Endothelial cell of umbilical vein (primary cell): ENCODE measurements at regions not wholly inside any gene's neighbourhood (a gene's known extent, or its start where the extent isn't known, plus 50 kb on each side); places are given as distances from the start of the nearest gene placed in this dataset.

ENCODE experiments used
- BruUV-seq: library from RNA; stranded (reverse); fragments of 400-500 nt; replicated peaks from 2 replicates; lab custom pipeline; 2021; lab: Mats Ljungman, UMichigan
- CTCF ChIA-PET: fragments of 300-600, 350-600 bp; sonication (Branson Sonifier 250); formaldehyde crosslinking; loops from one replicate; lab custom pipeline; 2021; ENCODE audit warnings: antibody characterized with exemption, inconsistent platforms; lab: Charles Lee
- POLR2A ChIA-PET: fragments of 300-600, 350-600 bp; sonication (Branson Sonifier 250); formaldehyde crosslinking; loops from one replicate; lab custom pipeline; 2021; ENCODE audit warnings: antibody characterized with exemption, inconsistent platforms; lab: Charles Lee
- DNase-seq: peaks from one replicate; pipeline ENCODE4 v3.0.0-alpha.2; 2011; ENCODE audit warnings: low read depth, low spot score
- FAIRE-seq: peaks from 2 replicates; lab custom pipeline; 2011; peaks lifted over from hg19 to GRCh38; lab: Jason Lieb, UNC
- H2AFZ ChIP-seq: 2 replicates; pipeline ENCODE4 v1.6.0; 2012; ENCODE audit warnings: low read depth, low read length, control low read depth, inconsistent platforms
- H3K27ac ChIP-seq: 2 replicates; pipeline ENCODE4 v1.5.1; 2011; ENCODE audit warnings: low read depth, mild to moderate bottlenecking, control low read depth, low read length, moderate library complexity; ENCODE audit not compliant: insufficient read depth
- H3K27me3 ChIP-seq, 2 experiments: 2 replicates each; pipeline versions ENCODE4 v1.6.0 to v1.6.1; 2011; ENCODE audit warnings: low read length in 2 of 2, mixed read lengths in 1 of 2; ENCODE audit not compliant: control insufficient read depth in 2 of 2, insufficient read depth in 2 of 2
- H3K36me3 ChIP-seq, 2 experiments: 2 replicates in 1 of 2; 3 replicates in 1 of 2; pipeline ENCODE4 v1.5.1; 2011; ENCODE audit warnings: low read length in 2 of 2, mild to moderate bottlenecking in 1 of 2, moderate library complexity in 1 of 2; ENCODE audit not compliant: control insufficient read depth in 2 of 2, insufficient read depth in 2 of 2; ENCODE audit errors: extremely low read depth in 1 of 2
- H3K4me1 ChIP-seq: 3 replicates; pipeline ENCODE4 v1.5.1; 2011; ENCODE audit warnings: mild to moderate bottlenecking, low read length; ENCODE audit not compliant: control insufficient read depth, insufficient read depth; ENCODE audit errors: extremely low read depth
- H3K4me2 ChIP-seq: 2 replicates; pipeline ENCODE4 v1.6.1; 2011; ENCODE audit warnings: low read length, control low read depth, mixed read lengths; ENCODE audit not compliant: insufficient read depth
- H3K4me3 ChIP-seq, 3 experiments: fragments of 200-600 bp in 1 of 3; sonication (generic), shearing (Covaris generic) in 1 of 3; replicated peaks in 1 of 3; 2 replicates each; pipeline ENCODE4 v1.5.1; 2011 to 2016; ENCODE audit warnings: control low read depth in 3 of 3, low read length in 3 of 3, mild to moderate bottlenecking in 2 of 3, inconsistent platforms in 1 of 3, low read depth in 1 of 3, moderate library complexity in 1 of 3; ENCODE audit not compliant: insufficient read depth in 1 of 3
- H3K79me2 ChIP-seq: 2 replicates; pipeline ENCODE4 v1.6.0; 2012; ENCODE audit warnings: low read length, inconsistent platforms; ENCODE audit not compliant: control insufficient read depth, insufficient read depth
- H3K9ac ChIP-seq: replicated peaks from 2 replicates; pipeline ENCODE3; 2011; ENCODE audit warnings: low read length, control low read depth; ENCODE audit not compliant: insufficient read depth; ENCODE audit errors: extremely low read depth
- H3K9me1 ChIP-seq: replicated peaks from 3 replicates; pipeline ENCODE4 v1.6.0; 2011; ENCODE audit warnings: mild to moderate bottlenecking, low read length; ENCODE audit not compliant: control insufficient read depth, insufficient read depth; ENCODE audit errors: extremely low read depth
- H3K9me3 ChIP-seq: replicated peaks from 2 replicates; pipeline ENCODE4 v1.5.1; 2012; ENCODE audit warnings: low read length, inconsistent platforms; ENCODE audit not compliant: control insufficient read depth, insufficient read depth
- H4K20me1 ChIP-seq: replicated peaks from 2 replicates; pipeline ENCODE3; 2011; ENCODE audit warnings: mild to moderate bottlenecking, low read length; ENCODE audit not compliant: control insufficient read depth, insufficient read depth; ENCODE audit errors: extremely low read depth
- EZH2 ChIP-seq: IDR thresholded peaks from 2 replicates; pipeline ENCODE4 v1.6.1; 2012; ENCODE audit warnings: borderline replicate concordance, low read depth, mild to moderate bottlenecking, moderate library complexity, low read length, inconsistent platforms; ENCODE audit not compliant: severe bottlenecking
- FOS ChIP-seq: IDR thresholded peaks from 2 replicates; pipeline ENCODE4 v1.6.1; 2011; ENCODE audit warnings: mild to moderate bottlenecking, low read length, moderate library complexity, borderline replicate concordance; ENCODE audit not compliant: insufficient read depth
- GATA2 ChIP-seq: IDR thresholded peaks from 2 replicates; pipeline ENCODE4 v1.7.0; 2011; ENCODE audit warnings: low read depth, mild to moderate bottlenecking, moderate library complexity, mixed read lengths, low read length; ENCODE audit not compliant: insufficient read length, insufficient read depth
- JUN ChIP-seq: IDR thresholded peaks from 2 replicates; pipeline ENCODE4 v1.6.1; 2011; ENCODE audit warnings: borderline replicate concordance, low read depth; ENCODE audit not compliant: insufficient read length, insufficient read depth
- MYC ChIP-seq: IDR thresholded peaks from one replicate; pipeline ENCODE4 v1.6.1; 2011; ENCODE audit warnings: mild to moderate bottlenecking, low read depth, low read length
- POLR2A ChIP-seq: IDR thresholded peaks from 2 replicates; pipeline ENCODE4 v1.6.1; 2012; ENCODE audit warnings: low read depth, mild to moderate bottlenecking, control low read depth, low read length
- POLR2AphosphoS5 ChIP-seq: IDR thresholded peaks from 2 replicates; pipeline ENCODE4 v1.6.1; 2012; ENCODE audit warnings: low read depth, mild to moderate bottlenecking, control low read depth, low read length, moderate library complexity; ENCODE audit not compliant: insufficient read depth
- dilution Hi-C: fragments of 300-500 bp; cut with MboI; formaldehyde crosslinking; loops from one replicate; pipeline ENCODE4 v1.15.0; 2019; ENCODE audit warnings: low sequenced_read_pairs; ENCODE audit not compliant: extremely low pct_ligation_motif_present
- intact Hi-C: fragments of 100-400 bp; cut with micrococcal nuclease; formaldehyde crosslinking; loops from one replicate; pipeline ENCODE4 v1.10.0; 2022
- TF ChIP-seq, protein P1 (sequence below): IDR thresholded peaks from 2 replicates; pipeline ENCODE4 v1.6.1; 2011; ENCODE audit not compliant: insufficient read depth, insufficient read length
- TF ChIP-seq, protein P2 (sequence below), 2 donors: IDR thresholded peaks; 1 replicate in 1 of 2; 2 replicates in 1 of 2; pipeline ENCODE4 v1.5.1; 2011; ENCODE audit warnings: low read length in 2 of 2, mild to moderate bottlenecking in 2 of 2, moderate library complexity in 2 of 2, control low read depth in 1 of 2, inconsistent platforms in 1 of 2, low read depth in 1 of 2; ENCODE audit not compliant: insufficient read depth in 1 of 2; ENCODE audit errors: extremely low read depth in 1 of 2

DNA sequence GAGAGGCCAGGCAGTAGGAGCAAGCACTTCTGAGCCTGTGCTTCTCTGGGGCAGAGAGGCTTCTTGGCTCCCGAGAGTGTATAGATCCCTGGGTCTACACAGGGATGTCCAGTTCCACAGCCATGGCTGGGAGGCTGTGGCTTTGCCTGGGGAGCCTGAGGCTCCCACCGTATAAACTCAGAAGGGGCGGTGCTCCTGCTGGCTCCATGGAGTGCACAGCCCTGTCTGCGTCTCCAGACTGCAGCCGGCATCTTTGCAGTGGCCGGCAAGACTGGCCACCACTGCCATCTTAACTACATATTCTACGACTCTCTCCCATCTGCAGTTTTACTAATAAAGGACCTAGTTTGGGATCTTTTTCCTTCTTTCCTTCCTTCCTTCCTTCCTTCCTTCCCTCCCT is 1253.8 kb downstream of the C4orf33 start:
- H3K4me3 ChIP-seq, result no peak overlapping the region
- intact Hi-C loops (no loop called here), dilution Hi-C loops (no loop called here)
- H3K9me1 ChIP-seq, result no peaks in the 10 kb centered on the region
- H3K79me2 ChIP-seq, result no peaks in the 10 kb centered on the region
- no peak overlapping the region for H2AFZ ChIP-seq
- H3K9ac ChIP-seq, result no peak overlapping the region
- H3K27me3 ChIP-seq, result no peaks in the 10 kb centered on the region
- FAIRE-seq (no peak), DNase-seq (no peak)
- H3K4me2 ChIP-seq, result no peak overlapping the region
- ChIA-PET POLR2A (no interaction called here), CTCF (no interaction called here)
- no peak overlapping the region for H3K27ac ChIP-seq
- no peaks in the 10 kb centered on the region for H3K9me3 ChIP-seq
- no peaks in the 10 kb centered on the region for H4K20me1 ChIP-seq
- no peaks in the 10 kb centered on the region for H3K4me1 ChIP-seq
- BruUV-seq, result no TSS peak
- no peaks in the 10 kb centered on the region for H3K36me3 ChIP-seq
- TF ChIP-seq GATA2 (no peak), EZH2 (no peak), FOS (no peak)

DNA sequence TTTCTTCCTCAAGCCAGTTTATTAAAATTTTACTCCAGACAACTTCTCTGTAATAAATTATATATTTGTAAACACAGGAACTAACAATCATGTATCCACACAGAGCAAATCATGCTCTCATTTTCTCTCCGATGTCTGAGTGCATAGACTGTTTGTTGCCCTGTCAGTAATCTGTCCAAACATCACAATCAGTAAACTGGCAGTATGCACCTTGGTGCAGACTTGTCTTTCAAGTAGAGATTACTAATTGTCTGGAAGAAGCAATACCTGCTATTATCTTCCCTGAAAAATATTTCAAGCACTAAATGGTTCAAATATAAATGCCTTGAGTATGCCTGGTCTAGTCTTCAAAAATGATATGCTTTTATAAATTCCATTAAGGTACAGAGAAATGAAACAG is 1260.9 kb downstream of the C4orf33 start:
- no peaks in the 10 kb centered on the region for H3K27me3 ChIP-seq
- dilution Hi-C loops, result no loop called here
- intact Hi-C loops, result loop anchor here (5.0 kb wide), 2 partner anchors 205 to 1870 kb away; no protein-coding TSS in a partner anchor
- H3K9me1 ChIP-seq, result no peaks in the 10 kb centered on the region
- ChIA-PET POLR2A (no interaction called here), CTCF (no interaction called here)
- H4K20me1 ChIP-seq, result no peaks in the 10 kb centered on the region
- H3K4me3 ChIP-seq, result no peak overlapping the region
- H3K9me3 ChIP-seq, result no peaks in the 10 kb centered on the region
- no peaks in the 10 kb centered on the region for H3K79me2 ChIP-seq
- H3K36me3 ChIP-seq, result no peaks in the 10 kb centered on the region
- no peak for DNase-seq
- BruUV-seq, result no TSS peak
- no peak overlapping the region for H3K9ac ChIP-seq
- H2AFZ ChIP-seq, result no peak overlapping the region
- FAIRE-seq, result no peak
- H3K4me1 ChIP-seq, result no peaks in the 10 kb centered on the region
- no peak overlapping the region for H3K27ac ChIP-seq
- TF ChIP-seq, protein P1, sequence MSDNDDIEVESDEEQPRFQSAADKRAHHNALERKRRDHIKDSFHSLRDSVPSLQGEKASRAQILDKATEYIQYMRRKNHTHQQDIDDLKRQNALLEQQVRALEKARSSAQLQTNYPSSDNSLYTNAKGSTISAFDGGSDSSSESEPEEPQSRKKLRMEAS, result no peak
- TF ChIP-seq EZH2, result no peak
- no peak for TF ChIP-seq GATA2
- TF ChIP-seq POLR2A, result no peak
- no peak for TF ChIP-seq JUN
- no peak for TF ChIP-seq FOS
- TF ChIP-seq POLR2AphosphoS5, result no peak
- no peak for TF ChIP-seq MYC
- TF ChIP-seq, protein P2, sequence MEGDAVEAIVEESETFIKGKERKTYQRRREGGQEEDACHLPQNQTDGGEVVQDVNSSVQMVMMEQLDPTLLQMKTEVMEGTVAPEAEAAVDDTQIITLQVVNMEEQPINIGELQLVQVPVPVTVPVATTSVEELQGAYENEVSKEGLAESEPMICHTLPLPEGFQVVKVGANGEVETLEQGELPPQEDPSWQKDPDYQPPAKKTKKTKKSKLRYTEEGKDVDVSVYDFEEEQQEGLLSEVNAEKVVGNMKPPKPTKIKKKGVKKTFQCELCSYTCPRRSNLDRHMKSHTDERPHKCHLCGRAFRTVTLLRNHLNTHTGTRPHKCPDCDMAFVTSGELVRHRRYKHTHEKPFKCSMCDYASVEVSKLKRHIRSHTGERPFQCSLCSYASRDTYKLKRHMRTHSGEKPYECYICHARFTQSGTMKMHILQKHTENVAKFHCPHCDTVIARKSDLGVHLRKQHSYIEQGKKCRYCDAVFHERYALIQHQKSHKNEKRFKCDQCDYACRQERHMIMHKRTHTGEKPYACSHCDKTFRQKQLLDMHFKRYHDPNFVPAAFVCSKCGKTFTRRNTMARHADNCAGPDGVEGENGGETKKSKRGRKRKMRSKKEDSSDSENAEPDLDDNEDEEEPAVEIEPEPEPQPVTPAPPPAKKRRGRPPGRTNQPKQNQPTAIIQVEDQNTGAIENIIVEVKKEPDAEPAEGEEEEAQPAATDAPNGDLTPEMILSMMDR (IDR thresholded peaks at IDR 0.05; ENCODE audit: extremely low read depth in 1 of 2, insufficient read depth in 1 of 2, low read depth in 1 of 2, low read length in 2 of 2), result no peak
- H3K4me2 ChIP-seq, result no peak overlapping the region
